GM12865 (cell line): ENCODE measurements at regions not wholly inside any gene's neighbourhood (a gene's known extent, or its start where the extent isn't known, plus 50 kb on each side); places are given as distances from the start of the nearest gene placed in this dataset.

Source experiments
- DNase-seq: peaks from one replicate; pipeline ENCODE4 v3.0.0; 2010; ENCODE audit warnings: low read depth
- H3K4me3 ChIP-seq: 2 replicates; pipeline ENCODE4 v1.5.1; 2011; ENCODE audit warnings: mild to moderate bottlenecking, low read depth, low read length, control low read depth
- CTCF ChIP-seq: IDR thresholded peaks from 2 replicates; pipeline ENCODE4 v1.5.1; 2011; ENCODE audit warnings: low read length, control low read depth, low read depth, inconsistent platforms; ENCODE audit not compliant: insufficient read depth; ENCODE audit errors: missing control alignments

GRCh38 chr4:65951177-65951576 is 280.9 kb upstream of the EPHA5 start:
- TF ChIP-seq CTCF, result no peak
- no peak overlapping the region for H3K4me3 ChIP-seq
- DNase-seq, result no peak

- no peak for TF ChIP-seq CTCF
- no peak for DNase-seq
- no peak overlapping the region for H3K4me3 ChIP-seq
Measured at GRCh38 chr4:65943076-65943475, 272.8 kb upstream of the EPHA5 start.

GRCh38 chr4:65924843-65925242 is 254.6 kb upstream of the EPHA5 start:
- H3K4me3 ChIP-seq, result no peak overlapping the region
- no peak for TF ChIP-seq CTCF
- no peak for DNase-seq

GRCh38 chr4:65923616-65924015 is 253.3 kb upstream of the EPHA5 start:
- H3K4me3 ChIP-seq, result no peak overlapping the region
- no peak for TF ChIP-seq CTCF
- no peak for DNase-seq

GRCh38 chr4:65921180-65921579 is 250.9 kb upstream of the EPHA5 start:
- no peak for DNase-seq
- H3K4me3 ChIP-seq, result no peak overlapping the region
- TF ChIP-seq CTCF, result no peak

GRCh38 chr4:65918872-65919271 is 248.6 kb upstream of the EPHA5 start:
- TF ChIP-seq CTCF, result no peak
- H3K4me3 ChIP-seq, result no peak overlapping the region
- no peak for DNase-seq

GRCh38 chr4:65918212-65918611 is 247.9 kb upstream of the EPHA5 start:
- DNase-seq, result no peak
- no peak for TF ChIP-seq CTCF
- H3K4me3 ChIP-seq, result no peak overlapping the region
